ENCODE measurements at regions not wholly inside any gene's neighbourhood (a gene's known extent, or its start where the extent isn't known, plus 50 kb on each side); places are given as distances from the start of the nearest gene placed in this dataset.

- no peak for TF ChIP-seq ZNF274 (IDR thresholded peaks at IDR 0.05; ENCODE audit: low read depth, low read length)
- TF ChIP-seq YY1 (IDR thresholded peaks at IDR 0.05; ENCODE audit: insufficient read depth, insufficient read length), result no peak
Measured at GRCh38 chr5:100023536-100023935, 511.6 kb upstream of the FAM174A start.
